Inferior parietal cortex (tissue), 1 donor: ENCODE measurements at regions not wholly inside any gene's neighbourhood (a gene's known extent, or its start where the extent isn't known, plus 50 kb on each side); places are given as distances from the start of the nearest gene placed in this dataset.
"Not testable (repeated sequence)": the region's sequence is repeated elsewhere in the genome, so short reads cannot be mapped to it uniquely, and the experiment has no call there.

Experiments used
- DNase-seq: peaks from one replicate; pipeline ENCODE4 v3.0.0-alpha.2; 2016; ENCODE audit errors: extremely low spot score

DNA sequence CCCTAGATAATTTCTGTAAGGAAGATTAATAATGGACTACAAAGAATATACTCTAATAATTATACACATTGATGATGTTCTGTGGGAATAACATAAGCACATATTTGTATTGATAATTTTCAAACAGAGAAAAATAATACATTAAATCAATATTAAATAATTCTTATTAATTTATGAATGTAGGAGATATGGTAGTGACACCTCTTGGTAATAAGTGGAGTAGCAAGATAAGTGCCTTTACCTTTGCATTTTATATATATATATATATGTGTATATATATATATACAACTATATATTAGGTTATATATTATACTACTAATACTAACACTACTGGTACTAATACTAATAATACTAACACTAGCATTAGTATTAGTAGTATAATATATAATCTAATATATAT lies 905.8 kb downstream of the SLITRK1 start:
- no peak for DNase-seq

DNA sequence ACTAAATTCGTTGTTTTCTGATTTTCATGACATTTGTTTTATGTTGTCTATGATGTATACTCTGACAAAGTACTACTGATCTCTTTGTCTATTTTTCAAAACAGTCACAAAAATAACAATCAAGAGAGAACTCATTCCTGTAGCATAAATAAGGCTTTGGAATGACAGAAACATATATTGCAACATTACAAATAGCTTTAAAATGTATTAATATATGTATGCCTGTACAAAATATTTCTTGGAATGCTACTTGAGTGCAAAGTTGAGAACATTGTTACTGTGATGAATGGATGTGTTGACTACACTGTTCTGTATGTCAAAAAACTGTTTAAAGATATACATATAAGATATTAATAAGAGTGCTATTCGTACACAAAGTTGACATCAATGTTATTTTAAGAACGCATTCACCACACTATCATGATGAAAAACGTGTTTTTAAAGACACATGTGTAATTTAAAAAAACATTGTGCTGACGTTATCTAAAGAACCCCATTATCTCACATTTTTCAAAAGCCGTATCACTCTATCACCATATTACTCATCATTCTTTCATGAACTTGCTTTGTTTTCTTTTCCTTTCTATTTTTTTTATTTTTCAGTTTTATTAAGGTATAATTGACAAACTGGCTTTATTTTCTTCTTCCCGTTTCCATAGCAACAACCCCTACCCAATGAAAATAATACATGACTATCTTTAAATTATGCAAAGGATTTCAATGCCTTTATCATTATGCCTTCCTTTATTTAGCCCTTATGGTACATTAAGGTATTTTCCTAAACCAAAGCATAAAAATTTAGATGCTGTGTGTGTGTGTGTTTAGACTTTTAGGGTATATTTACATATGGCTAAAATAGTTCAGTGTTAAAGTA lies 918.8 kb downstream of the SLITRK1 start:
- no peak for DNase-seq

DNA sequence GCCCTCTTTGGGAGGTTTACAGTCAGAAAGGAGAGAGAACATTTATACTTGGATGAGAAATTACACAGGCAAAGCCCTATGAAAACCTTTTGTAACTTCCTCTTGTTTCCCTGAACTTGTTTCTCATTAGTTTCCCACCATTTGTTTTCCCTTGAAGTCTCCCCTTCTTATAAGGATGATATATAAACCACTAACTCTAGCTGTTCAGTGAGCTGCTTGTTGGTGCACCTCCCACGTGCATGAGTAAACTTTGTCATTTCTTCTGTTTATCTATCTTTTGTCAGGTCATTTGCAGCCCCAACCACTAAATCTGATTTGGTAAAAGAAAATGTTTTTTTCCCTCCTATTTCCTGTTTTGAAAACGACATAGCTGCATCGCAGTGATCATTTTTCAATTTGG lies 919.9 kb downstream of the SLITRK1 start:
- DNase-seq, result no peak

DNA sequence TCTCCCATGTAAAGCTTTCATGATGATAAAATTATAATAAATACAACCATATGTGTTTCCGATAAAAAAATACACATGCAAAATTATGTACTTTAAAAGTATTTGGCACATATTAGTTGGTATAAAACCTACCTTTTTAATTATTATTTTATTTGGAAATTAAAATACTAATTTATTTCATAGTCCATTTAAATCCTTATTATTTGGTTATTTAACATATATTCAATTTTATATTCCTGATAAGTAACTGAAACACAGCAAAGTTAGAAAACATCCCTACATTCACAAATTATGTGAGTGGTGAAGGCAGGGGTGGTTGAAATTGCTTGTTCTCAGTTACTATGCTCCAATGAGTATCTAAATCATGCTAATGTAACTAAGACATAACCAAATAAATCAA lies 920.5 kb downstream of the SLITRK1 start:
- no peak for DNase-seq

DNA sequence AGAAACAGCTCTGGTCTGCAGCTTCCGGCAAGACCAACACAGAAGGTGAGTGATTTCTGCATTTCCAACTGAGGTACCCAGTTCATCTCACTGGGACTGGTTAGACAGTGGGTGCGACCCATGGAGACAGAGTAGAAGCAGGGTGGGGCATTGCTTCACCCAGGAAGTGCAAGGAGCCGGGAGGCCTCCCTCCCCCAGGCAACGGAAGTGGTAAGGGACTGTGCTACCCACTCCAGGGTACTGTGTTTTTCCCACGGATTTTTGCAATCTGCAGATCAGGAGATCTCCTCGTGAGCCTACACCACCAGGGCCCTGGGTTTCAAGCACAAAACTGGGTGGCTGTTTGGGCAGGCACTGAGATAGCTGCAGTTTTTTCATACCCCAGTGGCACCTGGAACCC lies 929.9 kb downstream of the SLITRK1 start:
- not testable (repeated sequence) for DNase-seq

DNA sequence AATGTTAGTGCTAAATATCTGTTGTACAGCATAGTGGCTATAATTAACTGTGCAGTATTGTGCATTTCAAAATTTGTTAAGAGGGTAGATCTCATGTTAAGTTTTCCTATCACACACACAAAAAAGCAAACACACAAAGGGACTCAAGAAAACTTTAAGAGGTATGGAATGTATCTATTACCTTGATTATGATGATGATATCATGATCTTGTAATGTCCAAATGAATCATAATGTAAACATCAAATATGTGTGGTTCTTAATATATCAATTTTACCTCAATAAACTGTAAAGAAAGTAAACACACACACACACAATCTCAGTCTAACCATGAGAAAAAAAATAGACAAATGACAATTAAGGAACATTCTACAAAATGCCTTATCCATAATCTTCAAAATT lies 934.6 kb downstream of the SLITRK1 start:
- DNase-seq, result no peak

DNA sequence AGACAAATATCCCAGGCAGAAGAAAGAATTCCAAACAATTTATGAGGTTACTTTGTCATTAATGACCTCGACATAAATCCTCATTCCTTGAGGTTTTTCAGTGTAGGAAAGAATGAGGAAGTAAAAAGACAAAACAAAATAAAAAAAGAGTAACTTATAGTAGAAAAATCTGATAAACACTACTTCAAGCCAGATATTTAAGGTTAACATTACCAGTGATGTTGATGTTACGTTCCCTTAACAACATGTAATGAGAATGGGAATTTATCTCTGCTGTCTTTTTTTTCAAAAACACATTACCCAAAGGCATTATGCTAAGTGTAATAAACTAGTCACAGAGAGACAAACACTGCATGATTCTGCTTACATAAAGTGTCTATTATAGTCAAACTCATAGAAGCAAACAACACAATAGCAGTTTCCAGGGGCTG lies 935.1 kb downstream of the SLITRK1 start:
- DNase-seq, result no peak

DNA sequence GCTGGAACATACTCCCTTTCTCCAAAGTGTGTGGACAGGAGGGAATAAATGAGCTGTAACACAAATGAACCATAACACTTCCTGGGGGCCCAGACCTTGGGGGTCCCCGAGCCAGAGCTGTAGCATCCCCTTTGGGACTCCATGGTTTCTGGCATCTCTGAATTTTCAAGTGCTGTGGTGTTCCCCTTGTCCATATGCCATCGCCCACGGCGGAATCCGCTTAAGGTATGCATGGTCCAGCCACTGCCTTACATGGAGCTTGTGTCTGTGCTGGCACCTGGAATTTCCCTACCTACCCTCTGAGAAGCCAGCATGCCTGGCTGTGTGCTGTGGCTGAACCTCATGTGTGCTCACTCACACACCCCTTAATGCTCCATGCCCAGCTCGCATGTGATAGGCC lies 943.6 kb downstream of the SLITRK1 start:
- no peak for DNase-seq

DNA sequence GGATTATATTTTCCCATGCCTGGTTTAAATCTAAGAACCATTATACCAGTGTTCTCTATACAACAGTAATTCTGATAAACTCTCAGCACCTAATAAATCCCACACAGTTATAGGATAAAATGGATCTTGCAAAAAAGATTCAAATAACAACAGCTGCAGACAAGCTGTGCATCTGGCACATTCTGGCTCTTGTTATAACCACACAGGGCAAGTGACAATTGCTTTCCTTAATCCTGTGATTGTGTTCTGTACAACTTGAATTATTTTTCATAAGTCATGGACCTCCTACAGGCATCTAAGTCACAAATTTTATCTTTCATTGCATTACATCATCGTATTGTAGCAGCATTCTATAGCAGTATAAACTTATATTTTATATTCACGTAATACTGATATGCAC lies 948.3 kb downstream of the SLITRK1 start:
- DNase-seq, result no peak

DNA sequence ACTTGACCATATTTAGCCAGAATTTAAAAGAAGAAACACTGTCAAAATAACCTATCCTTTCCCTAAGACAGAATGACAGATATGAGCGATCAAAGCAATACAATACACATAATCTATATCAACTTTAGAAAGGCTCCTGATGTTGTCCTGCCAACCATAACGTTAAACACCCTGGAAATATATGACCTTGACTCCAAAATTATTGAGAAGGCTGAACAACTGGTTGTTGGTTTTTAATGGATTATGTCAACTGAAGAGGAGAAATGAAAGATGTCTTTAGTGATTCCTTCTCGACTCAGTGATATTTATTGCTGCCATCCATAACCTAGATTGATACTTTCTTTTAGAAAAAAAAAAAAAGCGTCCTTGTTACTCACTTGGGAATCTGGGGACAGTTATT lies 957.2 kb downstream of the SLITRK1 start:
- DNase-seq, result no peak

DNA sequence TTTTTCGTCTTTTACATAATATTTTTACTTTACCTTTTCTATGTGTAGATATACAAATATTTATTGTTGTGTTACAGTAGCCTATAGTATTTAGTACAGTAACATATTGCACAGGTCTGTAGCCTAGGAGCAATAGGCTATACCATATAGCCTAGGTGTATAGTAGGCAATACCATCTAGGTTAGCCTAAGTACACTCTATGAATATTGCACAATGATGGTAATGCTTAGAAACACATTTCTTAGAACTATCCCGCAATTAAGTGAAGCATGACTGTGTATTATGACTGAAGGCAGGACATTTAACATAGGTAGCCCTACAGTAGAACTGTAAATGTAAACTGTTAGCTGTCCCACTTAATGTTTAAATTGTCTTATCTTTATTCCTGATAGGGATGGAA lies 964.3 kb downstream of the SLITRK1 start:
- no peak for DNase-seq

DNA sequence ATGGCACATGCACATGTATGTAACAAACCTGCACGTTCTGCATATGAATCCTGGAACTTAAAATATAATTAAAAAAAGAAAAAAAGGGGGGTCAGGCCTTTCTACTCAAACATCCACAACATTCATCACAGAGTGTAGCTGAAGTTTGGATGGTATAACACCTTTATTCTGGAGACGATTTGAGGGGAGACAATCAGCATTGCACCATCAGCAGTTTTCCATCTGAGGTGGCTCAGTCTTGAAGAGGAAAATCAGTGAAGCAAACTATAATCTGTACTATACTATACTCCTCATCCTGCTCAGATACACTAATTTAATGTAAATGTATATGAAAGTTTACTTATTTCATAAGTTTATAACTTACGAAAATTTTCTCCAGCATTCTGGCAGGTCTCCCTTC lies 969.7 kb downstream of the SLITRK1 start:
- no peak for DNase-seq

DNA sequence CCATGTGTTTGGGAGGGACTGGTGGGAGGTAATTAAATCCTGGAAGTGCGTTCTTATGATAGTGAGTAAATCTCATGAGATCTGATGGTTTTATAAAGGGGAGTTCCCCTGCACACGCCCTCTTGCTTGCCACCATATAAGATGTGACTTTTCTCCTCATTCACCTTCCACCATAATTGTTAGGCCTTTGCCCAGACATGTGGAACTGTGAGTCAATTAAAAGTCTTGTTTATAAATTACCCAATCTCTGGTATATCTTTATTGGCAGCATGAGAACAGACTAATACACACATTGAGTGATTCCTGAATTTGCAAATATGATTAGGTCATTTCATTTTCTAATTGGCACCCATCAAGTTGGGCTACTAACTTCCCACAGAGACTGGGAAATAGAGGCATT lies 977.2 kb downstream of the SLITRK1 start:
- no peak for DNase-seq

DNA sequence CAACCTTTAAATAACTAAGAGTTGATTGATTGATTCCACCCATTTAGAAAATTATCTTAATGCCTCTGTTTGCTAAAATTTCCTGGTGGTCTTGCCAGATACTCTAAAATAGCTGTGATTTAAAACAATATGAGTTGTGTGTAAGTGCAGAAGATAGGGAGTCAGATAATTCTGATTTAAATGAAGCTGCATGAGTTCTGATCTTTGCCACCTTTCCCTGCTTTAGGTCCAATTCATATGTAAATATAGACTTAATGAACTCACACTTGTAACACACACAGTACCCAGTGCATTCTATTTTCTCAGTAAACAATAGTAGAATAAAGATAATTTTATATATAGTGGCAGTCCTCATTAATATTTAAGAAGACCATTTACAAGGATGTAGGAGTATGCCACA lies 981.8 kb downstream of the SLITRK1 start:
- no peak for DNase-seq

DNA sequence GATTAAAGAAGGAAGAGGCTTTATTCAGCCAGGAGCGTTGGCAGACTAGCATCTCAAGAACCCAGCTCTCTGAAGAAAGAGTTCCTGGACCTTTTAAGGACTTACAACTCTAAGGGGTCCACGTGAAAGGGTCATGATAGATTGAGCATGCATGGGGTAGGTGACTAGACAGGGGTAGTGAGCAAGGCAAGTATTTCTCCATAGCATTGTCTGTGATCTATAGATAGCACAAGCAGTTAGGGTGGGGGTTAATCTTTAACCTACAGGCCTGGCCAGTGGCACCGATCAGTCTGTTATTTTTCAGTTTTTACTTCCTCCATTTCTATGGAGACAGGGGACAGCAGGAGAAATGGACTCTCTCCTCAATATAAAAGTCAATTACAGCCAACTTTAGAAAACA lies 983.7 kb downstream of the SLITRK1 start:
- DNase-seq, result no peak

DNA sequence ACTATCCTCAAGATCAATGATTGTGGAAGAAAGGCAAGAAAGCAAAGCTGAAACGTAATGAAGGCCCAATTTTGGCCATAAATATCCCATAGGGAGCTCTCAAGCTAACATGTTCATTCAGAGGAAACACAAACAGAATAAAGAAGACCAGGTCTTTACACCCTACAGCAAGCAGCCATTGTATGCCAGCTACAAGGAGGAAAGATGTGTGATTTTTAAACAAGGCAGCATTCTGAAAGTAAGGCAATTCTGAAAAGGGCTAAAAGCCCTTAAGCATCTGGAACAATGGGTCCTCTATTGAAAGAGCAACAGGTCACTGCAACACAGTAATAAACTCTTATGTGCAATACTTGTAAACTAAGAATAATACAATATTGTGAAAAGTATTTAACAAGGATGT lies 1002.4 kb downstream of the SLITRK1 start:
- no peak for DNase-seq

DNA sequence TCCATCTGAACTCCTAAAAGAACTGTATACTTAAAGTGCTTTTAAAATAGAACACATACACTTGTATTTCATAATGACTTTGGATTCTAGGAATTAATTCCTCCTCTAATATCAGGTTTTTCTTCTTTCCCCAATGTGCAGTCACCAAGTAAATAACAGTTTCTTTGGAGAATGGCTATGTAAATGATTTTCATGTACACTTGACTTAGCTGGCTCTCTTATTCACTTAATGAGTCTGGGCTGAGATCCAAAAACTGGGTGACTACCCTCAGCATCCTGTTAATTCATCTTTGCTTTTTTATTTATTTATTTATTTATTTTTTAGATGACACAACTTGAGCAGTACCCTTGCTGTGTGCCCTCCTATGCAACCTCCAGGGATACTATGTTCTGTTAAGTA lies 1003.7 kb downstream of the SLITRK1 start:
- no peak for DNase-seq

DNA sequence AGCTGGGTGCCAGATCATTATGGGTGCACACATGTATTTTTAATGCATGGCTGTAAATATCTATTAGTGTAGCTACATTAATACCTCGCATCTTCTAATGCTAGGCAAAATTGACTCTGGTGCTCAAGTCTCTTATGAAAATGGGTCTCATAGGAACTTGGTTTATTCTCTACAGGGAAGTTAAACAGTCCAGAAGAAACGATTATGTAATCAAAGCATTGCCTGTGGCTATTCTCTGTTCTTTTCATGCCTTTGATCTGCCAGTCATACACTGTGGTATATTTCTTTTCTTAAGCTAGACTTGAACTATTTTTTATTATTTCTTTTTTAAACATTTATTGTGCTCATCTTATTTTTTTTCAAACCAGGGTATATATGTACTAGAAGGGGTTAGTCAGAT lies 1015.0 kb downstream of the SLITRK1 start:
- DNase-seq, result no peak

DNA sequence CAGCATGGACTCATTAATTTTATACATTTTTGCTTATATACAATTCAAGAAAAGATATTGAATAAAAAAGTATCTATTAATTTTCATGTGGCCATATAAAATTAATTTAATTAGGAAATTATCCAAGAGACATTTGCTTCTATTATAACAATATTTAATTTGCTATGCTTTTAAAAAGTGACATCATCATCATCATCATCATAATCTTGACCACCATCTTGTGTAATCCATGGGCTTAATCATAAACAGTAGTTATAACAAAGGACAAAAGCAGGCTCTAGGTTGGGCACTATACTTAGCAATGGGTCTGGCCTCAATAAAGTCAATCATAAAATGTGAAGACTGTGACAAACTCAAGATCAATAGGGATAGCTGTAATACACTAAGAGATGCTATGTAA lies 1031.6 kb downstream of the SLITRK1 start:
- DNase-seq, result no peak

DNA sequence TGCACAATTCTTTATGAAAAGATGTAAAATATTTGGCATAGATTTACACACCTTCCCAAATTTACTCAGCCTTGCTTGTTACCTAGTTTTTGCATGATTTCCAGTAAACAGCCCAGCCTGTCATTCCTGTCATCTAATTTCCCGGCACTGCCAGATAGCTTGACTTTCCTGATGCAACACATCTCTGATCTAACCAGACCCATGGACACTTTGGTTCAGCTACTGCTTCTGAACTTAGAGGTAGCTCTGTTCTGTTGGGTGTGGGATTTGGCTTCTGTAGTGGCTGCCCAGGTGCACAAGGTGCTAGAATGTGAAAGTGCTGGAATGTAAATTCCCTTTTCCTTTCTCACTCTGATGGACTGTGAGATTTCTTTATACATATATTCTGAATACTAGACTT lies 1033.5 kb downstream of the SLITRK1 start:
- DNase-seq, result no peak

DNA sequence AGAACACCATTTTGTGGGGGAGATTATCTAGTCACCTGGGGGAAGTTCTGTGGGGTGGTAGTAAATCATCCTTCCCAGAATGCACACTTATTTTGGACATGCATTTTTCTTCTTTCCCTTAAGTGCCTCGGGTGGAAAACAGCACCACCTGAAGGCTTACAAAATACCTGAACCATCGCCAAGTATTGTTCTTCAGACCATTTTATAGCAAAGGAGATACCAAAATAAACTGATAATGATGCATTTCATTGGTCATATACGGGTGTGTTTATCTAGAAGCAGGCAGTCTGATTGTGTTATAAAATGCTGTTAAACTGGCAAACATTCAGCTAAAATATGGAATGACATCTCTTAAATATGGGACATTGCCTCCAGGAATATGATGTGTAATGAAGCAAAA lies 1034.7 kb downstream of the SLITRK1 start:
- no peak for DNase-seq

DNA sequence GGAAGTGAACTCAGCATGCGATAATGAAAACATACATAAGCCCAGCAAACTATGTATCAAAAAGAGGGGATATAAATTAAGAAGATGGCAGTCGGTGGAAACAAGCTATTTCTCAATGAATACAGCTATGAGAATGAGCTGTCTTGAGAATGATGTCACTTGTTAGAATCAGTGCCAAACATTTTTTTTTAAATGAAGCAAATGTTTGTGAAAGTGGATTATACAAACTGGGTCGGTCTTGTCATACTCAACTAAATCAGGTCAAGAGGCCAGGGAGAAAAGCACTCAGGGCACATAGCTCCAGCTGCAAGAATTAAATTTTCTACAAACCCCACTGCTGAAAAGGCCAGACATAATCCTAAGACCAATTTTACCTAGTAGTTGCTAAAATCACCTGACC lies 1048.4 kb downstream of the SLITRK1 start:
- DNase-seq, result no peak

DNA sequence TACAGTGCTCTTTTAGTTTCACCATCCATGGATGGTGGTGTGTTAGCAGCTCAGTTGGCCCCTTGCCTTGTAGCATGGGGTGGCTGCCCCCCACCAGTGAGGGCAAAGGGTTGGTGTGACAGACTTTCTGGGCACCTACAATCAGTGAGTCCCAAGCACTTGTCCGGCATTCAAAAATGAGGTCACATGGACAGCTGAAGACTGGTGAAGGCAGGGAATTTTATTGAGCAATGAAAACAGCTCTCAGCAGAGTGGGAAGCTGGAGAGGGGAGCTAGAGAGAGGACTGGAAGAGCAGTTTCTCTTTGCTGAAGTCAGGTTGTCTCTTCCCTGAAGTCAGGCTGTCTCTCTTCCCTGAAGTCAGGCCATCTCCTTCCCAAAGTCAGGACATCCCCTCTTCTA lies 1053.2 kb downstream of the SLITRK1 start:
- DNase-seq, result no peak

DNA sequence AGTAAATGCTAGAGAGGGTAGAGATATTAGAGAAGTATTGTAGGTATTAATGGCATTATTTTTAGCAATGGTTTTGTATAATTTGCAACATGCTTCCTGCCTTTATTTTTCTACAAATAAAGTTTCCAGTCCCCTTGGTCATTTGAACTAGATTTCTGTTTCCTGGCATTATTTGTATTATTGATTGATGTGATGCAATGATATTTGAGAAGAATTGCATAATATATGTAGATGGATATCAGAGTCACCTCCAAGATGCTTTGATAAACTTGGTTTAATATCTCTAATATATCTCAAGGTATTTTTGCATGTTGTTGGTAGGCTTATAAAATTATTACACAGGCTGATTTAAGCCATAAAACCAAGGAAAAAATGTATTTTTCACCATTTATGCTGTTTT lies 1054.5 kb downstream of the SLITRK1 start:
- DNase-seq, result no peak
